ENCODE measurements at regions not wholly inside any gene's neighbourhood (a gene's known extent, or its start where the extent isn't known, plus 50 kb on each side); places are given as distances from the start of the nearest gene placed in this dataset.
"Not testable (repeated sequence)": the region's sequence is repeated elsewhere in the genome, so short reads cannot be mapped to it uniquely, and the experiment has no call there.

GRCh38 chr2:87437701-87438260, 310.1 kb upstream of the PLGLB2 start:
- H3K4me2 ChIP-seq (ENCODE audit: unreplicated experiment); H3K36me3 ChIP-seq (ENCODE audit: low read depth); DNase-seq; H3K9me3 ChIP-seq (ENCODE audit: low read depth); H3K79me2 ChIP-seq (ENCODE audit: insufficient read depth); H3K9ac ChIP-seq; H4K20me1 ChIP-seq (ENCODE audit: insufficient read depth); in situ Hi-C loops (cut with MboI); H3K4me1 ChIP-seq (ENCODE audit: insufficient read depth); H3K27ac ChIP-seq; H3K9me2 ChIP-seq (ENCODE audit: insufficient read depth); H3K4me3 ChIP-seq; H2AFZ ChIP-seq; H3K27me3 ChIP-seq (replicated peaks; ENCODE audit: insufficient read depth); H3F3A ChIP-seq (ENCODE audit: insufficient read depth): not testable (repeated sequence)
- 15 to 63% methylated on average over 2 to 4 of the region's 4 CpGs for WGBS, 2 experiments (ENCODE audit: low coverage in 1 of 2, low lambda C conversion rate in 2 of 2, missing lambda C conversion rate in 2 of 2)

- H3F3A ChIP-seq (ENCODE audit: insufficient read depth); H3K9me3 ChIP-seq (ENCODE audit: low read depth); H2AFZ ChIP-seq; H3K79me2 ChIP-seq (ENCODE audit: insufficient read depth); H3K9me2 ChIP-seq (ENCODE audit: insufficient read depth); H3K9ac ChIP-seq; H3K36me3 ChIP-seq (ENCODE audit: low read depth); DNase-seq; H3K4me1 ChIP-seq (ENCODE audit: insufficient read depth); H3K4me2 ChIP-seq (ENCODE audit: unreplicated experiment); H3K27me3 ChIP-seq (replicated peaks; ENCODE audit: insufficient read depth); H3K27ac ChIP-seq; H4K20me1 ChIP-seq (ENCODE audit: insufficient read depth); in situ Hi-C loops (cut with MboI); H3K4me3 ChIP-seq: not testable (repeated sequence)
- WGBS, 2 experiments (ENCODE audit: low coverage in 1 of 2, low lambda C conversion rate in 2 of 2, missing lambda C conversion rate in 2 of 2), result 93 to 94% methylated on average over 6 of the region's 6 CpGs
Measured at GRCh38 chr2:87438780-87439454, 309.0 kb upstream of the PLGLB2 start.

DNA sequence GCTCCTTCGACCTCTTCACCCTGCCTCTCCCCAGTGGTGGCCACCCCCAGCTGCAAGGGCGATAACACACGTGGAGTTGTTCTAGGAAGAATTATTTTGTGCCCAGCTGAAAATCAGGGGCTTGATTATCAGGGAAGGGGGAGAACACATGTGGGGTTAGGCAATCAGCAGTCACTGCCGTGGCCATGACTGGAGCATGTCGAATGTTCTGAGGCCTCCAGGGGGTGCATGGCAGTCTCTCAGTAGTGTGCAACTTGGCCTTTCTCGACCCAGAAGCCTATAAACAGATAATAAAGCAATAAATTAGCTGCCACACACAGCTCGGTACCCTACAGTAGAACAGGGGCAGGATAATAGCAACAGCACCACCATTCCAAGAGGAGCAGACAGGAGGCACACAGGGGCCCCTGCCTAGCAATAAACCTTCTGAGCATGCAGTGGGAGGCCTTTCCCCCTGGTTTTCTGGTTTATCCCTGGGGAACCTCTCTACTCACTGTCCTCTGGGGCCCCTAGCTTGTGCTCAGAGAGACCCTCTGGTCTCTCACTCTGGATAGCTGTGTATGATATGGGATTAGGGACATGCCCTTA, 308.2 kb upstream of the PLGLB2 start:
- in situ Hi-C loops (cut with MboI); H3K9ac ChIP-seq; H3K4me1 ChIP-seq (ENCODE audit: insufficient read depth); H3K36me3 ChIP-seq (ENCODE audit: low read depth); H3K4me2 ChIP-seq (ENCODE audit: unreplicated experiment); H3K4me3 ChIP-seq; H2AFZ ChIP-seq; H3K9me3 ChIP-seq (ENCODE audit: low read depth); H3K79me2 ChIP-seq (ENCODE audit: insufficient read depth); H3K27ac ChIP-seq; H4K20me1 ChIP-seq (ENCODE audit: insufficient read depth); H3F3A ChIP-seq (ENCODE audit: insufficient read depth); H3K9me2 ChIP-seq (ENCODE audit: insufficient read depth); H3K27me3 ChIP-seq (replicated peaks; ENCODE audit: insufficient read depth); DNase-seq: not testable (repeated sequence)
- WGBS, 2 experiments (ENCODE audit: low coverage in 1 of 2, low lambda C conversion rate in 2 of 2, missing lambda C conversion rate in 2 of 2), result 79 to 81% methylated on average over 7 of the region's 7 CpGs

- H3K27me3 ChIP-seq (replicated peaks; ENCODE audit: insufficient read depth); H3K4me1 ChIP-seq (ENCODE audit: insufficient read depth); in situ Hi-C loops (cut with MboI); DNase-seq; H3K9me3 ChIP-seq (ENCODE audit: low read depth); H3K79me2 ChIP-seq (ENCODE audit: insufficient read depth); H3K4me3 ChIP-seq; H3K4me2 ChIP-seq (ENCODE audit: unreplicated experiment); H3K36me3 ChIP-seq (ENCODE audit: low read depth); H3F3A ChIP-seq (ENCODE audit: insufficient read depth); H2AFZ ChIP-seq; H3K9me2 ChIP-seq (ENCODE audit: insufficient read depth); H4K20me1 ChIP-seq (ENCODE audit: insufficient read depth); H3K27ac ChIP-seq; H3K9ac ChIP-seq: not testable (repeated sequence)
- 95 to 100% methylated on average over 2 of the region's 2 CpGs for WGBS, 2 experiments (ENCODE audit: low coverage in 1 of 2, low lambda C conversion rate in 2 of 2, missing lambda C conversion rate in 2 of 2)
Measured at GRCh38 chr2:87440650-87441049, 307.2 kb upstream of the PLGLB2 start.

DNA sequence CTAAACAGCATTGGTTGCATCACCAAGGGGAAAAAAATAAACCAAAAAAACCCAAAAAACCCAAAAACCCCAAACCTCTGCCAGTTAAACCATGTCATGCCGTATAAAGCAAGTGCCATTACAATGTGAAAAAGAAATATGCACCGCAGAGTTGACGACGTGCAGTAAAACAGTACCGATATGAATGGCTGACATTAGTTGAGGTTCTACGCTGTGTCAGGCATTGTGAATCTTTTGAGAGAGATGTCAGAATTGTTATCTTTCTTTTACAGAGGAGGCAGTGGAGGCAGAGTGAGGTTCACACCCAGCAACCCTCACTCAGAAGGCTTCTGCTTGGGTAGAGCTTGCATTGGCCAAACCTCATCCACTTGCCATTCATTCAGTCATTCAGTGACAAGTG, 306.5 kb upstream of the PLGLB2 start:
- H2AFZ ChIP-seq; H3K9ac ChIP-seq; H3K4me3 ChIP-seq; H3K4me1 ChIP-seq (ENCODE audit: insufficient read depth); H3K27ac ChIP-seq; H3K4me2 ChIP-seq (ENCODE audit: unreplicated experiment); in situ Hi-C loops (cut with MboI); H4K20me1 ChIP-seq (ENCODE audit: insufficient read depth); DNase-seq; H3K36me3 ChIP-seq (ENCODE audit: low read depth); H3K9me2 ChIP-seq (ENCODE audit: insufficient read depth); H3K79me2 ChIP-seq (ENCODE audit: insufficient read depth); H3K9me3 ChIP-seq (ENCODE audit: low read depth); H3K27me3 ChIP-seq (replicated peaks; ENCODE audit: insufficient read depth): not testable (repeated sequence)
- 85 to 89% methylated on average over 6 of the region's 6 CpGs for WGBS, 2 experiments (ENCODE audit: low coverage in 1 of 2, low lambda C conversion rate in 2 of 2, missing lambda C conversion rate in 2 of 2)
- H3F3A ChIP-seq (ENCODE audit: insufficient read depth), result peaks cover 11% of the 10 kb centered on the region

- H3K4me2 ChIP-seq (ENCODE audit: unreplicated experiment); H3K36me3 ChIP-seq (ENCODE audit: low read depth); H3K9me3 ChIP-seq (ENCODE audit: low read depth); H3K27ac ChIP-seq; H3K79me2 ChIP-seq (ENCODE audit: insufficient read depth); in situ Hi-C loops (cut with MboI); DNase-seq; H3K9ac ChIP-seq; H3K4me3 ChIP-seq; H3K27me3 ChIP-seq (replicated peaks; ENCODE audit: insufficient read depth); H2AFZ ChIP-seq; H4K20me1 ChIP-seq (ENCODE audit: insufficient read depth); H3K9me2 ChIP-seq (ENCODE audit: insufficient read depth): not testable (repeated sequence)
- peaks cover 10% of the 10 kb centered on the region for H3K4me1 ChIP-seq (ENCODE audit: insufficient read depth)
- WGBS, 2 experiments (ENCODE audit: low coverage in 1 of 2, low lambda C conversion rate in 2 of 2, missing lambda C conversion rate in 2 of 2), result 98 to 100% methylated on average over 4 to 5 of the region's 6 CpGs
- H3F3A ChIP-seq (ENCODE audit: insufficient read depth), result peaks cover 16% of the 10 kb centered on the region
Measured at GRCh38 chr2:87442983-87443577, 304.8 kb upstream of the PLGLB2 start.

GRCh38 chr2:87444951-87445350, 302.9 kb upstream of the PLGLB2 start:
- Histone ChIP-seq H3K27ac (peak overlapping the region; percentile 49), H3F3A (ENCODE audit: insufficient read depth) (peaks cover 22% of the 10 kb centered on the region), H3K4me1 (ENCODE audit: insufficient read depth) (peaks cover 12% of the 10 kb centered on the region)
- H3K79me2 ChIP-seq (ENCODE audit: insufficient read depth); in situ Hi-C loops (cut with MboI); H2AFZ ChIP-seq; DNase-seq; H3K9me2 ChIP-seq (ENCODE audit: insufficient read depth); H3K27me3 ChIP-seq (replicated peaks; ENCODE audit: insufficient read depth); H3K9ac ChIP-seq; H3K9me3 ChIP-seq (ENCODE audit: low read depth); H4K20me1 ChIP-seq (ENCODE audit: insufficient read depth); H3K36me3 ChIP-seq (ENCODE audit: low read depth); H3K4me3 ChIP-seq; H3K4me2 ChIP-seq (ENCODE audit: unreplicated experiment): not testable (repeated sequence)
- WGBS, 2 experiments (ENCODE audit: low coverage in 1 of 2, low lambda C conversion rate in 2 of 2, missing lambda C conversion rate in 2 of 2), result 86% methylated on average over 3 of the region's 3 CpGs
